ENCODE measurements at regions not wholly inside any gene's neighbourhood (a gene's known extent, or its start where the extent isn't known, plus 50 kb on each side); places are given as distances from the start of the nearest gene placed in this dataset.

DNA sequence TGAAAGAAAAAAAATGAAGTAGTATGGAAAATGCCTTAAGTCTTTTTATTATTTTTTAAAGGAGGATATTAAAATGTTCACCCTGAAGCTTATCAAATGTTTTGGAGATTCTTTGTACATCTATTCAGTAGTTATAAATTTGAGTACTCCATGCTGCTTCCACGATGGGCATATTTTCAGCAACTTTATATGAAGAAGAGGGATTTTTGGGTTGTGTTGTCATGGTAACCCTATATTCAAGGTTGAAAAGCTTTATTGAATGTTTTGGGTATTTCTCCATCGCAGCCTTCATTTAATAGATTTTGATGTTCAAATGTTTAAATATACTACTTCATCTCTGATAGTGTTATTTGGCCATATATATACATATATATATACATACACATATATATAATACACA lies 557.5 kb downstream of the CAAP1 start:
- CTCF ChIA-PET (ENCODE audit: unreplicated experiment) = no interaction called here
- H2AFZ ChIP-seq (ENCODE audit: low read length) = no peak overlapping the region
- no peaks in the 10 kb centered on the region for H3K79me2 ChIP-seq (ENCODE audit: insufficient read depth, low read depth, low read length)
- intact Hi-C loops (cut with micrococcal nuclease; ENCODE audit: unreplicated experiment) = no loop called here
- H3K27ac ChIP-seq (ENCODE audit: low read depth, low read length, poor library complexity, severe bottlenecking) = no peak overlapping the region
- H3K4me1 ChIP-seq (ENCODE audit: insufficient read depth, low read length, poor library complexity, severe bottlenecking) = no peaks in the 10 kb centered on the region
- H3K4me3 ChIP-seq (ENCODE audit: low read depth, low read length, poor library complexity, severe bottlenecking) = no peak overlapping the region
- no peaks in the 10 kb centered on the region for H4K20me1 ChIP-seq (ENCODE audit: insufficient read depth, low read length)
- POLR2A ChIA-PET = no interaction called here
- BruUV-seq (replicated peaks) = no TSS peak
- H3K9me3 ChIP-seq (ENCODE audit: low read length) = no peaks in the 10 kb centered on the region
- no peak overlapping the region for H3K4me2 ChIP-seq (ENCODE audit: low read length)
- TF ChIP-seq, protein P1, sequence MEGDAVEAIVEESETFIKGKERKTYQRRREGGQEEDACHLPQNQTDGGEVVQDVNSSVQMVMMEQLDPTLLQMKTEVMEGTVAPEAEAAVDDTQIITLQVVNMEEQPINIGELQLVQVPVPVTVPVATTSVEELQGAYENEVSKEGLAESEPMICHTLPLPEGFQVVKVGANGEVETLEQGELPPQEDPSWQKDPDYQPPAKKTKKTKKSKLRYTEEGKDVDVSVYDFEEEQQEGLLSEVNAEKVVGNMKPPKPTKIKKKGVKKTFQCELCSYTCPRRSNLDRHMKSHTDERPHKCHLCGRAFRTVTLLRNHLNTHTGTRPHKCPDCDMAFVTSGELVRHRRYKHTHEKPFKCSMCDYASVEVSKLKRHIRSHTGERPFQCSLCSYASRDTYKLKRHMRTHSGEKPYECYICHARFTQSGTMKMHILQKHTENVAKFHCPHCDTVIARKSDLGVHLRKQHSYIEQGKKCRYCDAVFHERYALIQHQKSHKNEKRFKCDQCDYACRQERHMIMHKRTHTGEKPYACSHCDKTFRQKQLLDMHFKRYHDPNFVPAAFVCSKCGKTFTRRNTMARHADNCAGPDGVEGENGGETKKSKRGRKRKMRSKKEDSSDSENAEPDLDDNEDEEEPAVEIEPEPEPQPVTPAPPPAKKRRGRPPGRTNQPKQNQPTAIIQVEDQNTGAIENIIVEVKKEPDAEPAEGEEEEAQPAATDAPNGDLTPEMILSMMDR (conservative IDR thresholded peaks at IDR 0.05; ENCODE audit: low read length) = no peak
- no peak for TF ChIP-seq EZH2phosphoT487 (IDR thresholded peaks at IDR 0.05; ENCODE audit: borderline replicate concordance, low read depth, low read length)
- H3K9me2 ChIP-seq (ENCODE audit: insufficient read depth, low read length) = no peaks in the 10 kb centered on the region
- DNase-seq (ENCODE audit: low spot score) = no peak
- H3K36me3 ChIP-seq (ENCODE audit: insufficient read depth, low read length) = no peaks in the 10 kb centered on the region

GRCh38 chr9:26334706-26335105 lies 557.9 kb downstream of the CAAP1 start:
- H3K9me2 ChIP-seq (ENCODE audit: insufficient read depth, low read length) = no peaks in the 10 kb centered on the region
- H3K4me3 ChIP-seq (ENCODE audit: low read depth, low read length, poor library complexity, severe bottlenecking) = no peak overlapping the region
- intact Hi-C loops (cut with micrococcal nuclease; ENCODE audit: unreplicated experiment) = no loop called here
- no peaks in the 10 kb centered on the region for H3K36me3 ChIP-seq (ENCODE audit: insufficient read depth, low read length)
- TF ChIP-seq, protein P1 (conservative IDR thresholded peaks at IDR 0.05; ENCODE audit: low read length) = no peak
- TF ChIP-seq EZH2phosphoT487 (IDR thresholded peaks at IDR 0.05; ENCODE audit: borderline replicate concordance, low read depth, low read length) = no peak
- no peaks in the 10 kb centered on the region for H4K20me1 ChIP-seq (ENCODE audit: insufficient read depth, low read length)
- no peak overlapping the region for H3K27ac ChIP-seq (ENCODE audit: low read depth, low read length, poor library complexity, severe bottlenecking)
- no peaks in the 10 kb centered on the region for H3K4me1 ChIP-seq (ENCODE audit: insufficient read depth, low read length, poor library complexity, severe bottlenecking)
- ChIA-PET POLR2A (no interaction called here), CTCF (ENCODE audit: unreplicated experiment) (no interaction called here)
- no peaks in the 10 kb centered on the region for H3K9me3 ChIP-seq (ENCODE audit: low read length)
- H3K4me2 ChIP-seq (ENCODE audit: low read length) = no peak overlapping the region
- no TSS peak for BruUV-seq (replicated peaks)
- DNase-seq (ENCODE audit: low spot score) = no peak
- no peaks in the 10 kb centered on the region for H3K79me2 ChIP-seq (ENCODE audit: insufficient read depth, low read depth, low read length)
- no peak overlapping the region for H2AFZ ChIP-seq (ENCODE audit: low read length)

- Histone ChIP-seq H4K20me1 (ENCODE audit: insufficient read depth, low read length) (no peaks in the 10 kb centered on the region), H3K9me2 (ENCODE audit: insufficient read depth, low read length) (no peaks in the 10 kb centered on the region), H3K9me3 (ENCODE audit: low read length) (no peaks in the 10 kb centered on the region), H3K79me2 (ENCODE audit: insufficient read depth, low read depth, low read length) (no peaks in the 10 kb centered on the region), H3K4me1 (ENCODE audit: insufficient read depth, low read length, poor library complexity, severe bottlenecking) (no peaks in the 10 kb centered on the region), H3K4me2 (ENCODE audit: low read length) (no peak overlapping the region), H2AFZ (ENCODE audit: low read length) (no peak overlapping the region), H3K27ac (ENCODE audit: low read depth, low read length, poor library complexity, severe bottlenecking) (no peak overlapping the region), H3K36me3 (ENCODE audit: insufficient read depth, low read length) (no peaks in the 10 kb centered on the region), H3K4me3 (ENCODE audit: low read depth, low read length, poor library complexity, severe bottlenecking) (no peak overlapping the region)
- ChIA-PET POLR2A (interaction anchor here (1.3 kb wide), 1 partner anchor 11 kb away, joined by 3 read pairs; no protein-coding TSS in a partner anchor), CTCF (ENCODE audit: unreplicated experiment) (no interaction called here)
- TF ChIP-seq, protein P1 (conservative IDR thresholded peaks at IDR 0.05; ENCODE audit: low read length) = no peak
- no peak for TF ChIP-seq EZH2phosphoT487 (IDR thresholded peaks at IDR 0.05; ENCODE audit: borderline replicate concordance, low read depth, low read length)
- BruUV-seq (replicated peaks) = no TSS peak
- intact Hi-C loops (cut with micrococcal nuclease; ENCODE audit: unreplicated experiment) = no loop called here
- no peak for DNase-seq (ENCODE audit: low spot score)
These were observed 561.4 kb downstream of the CAAP1 start for GRCh38 chr9:26331223-26331622.

Measured in OCI-LY7 (cell line).